22Rv1 (cell line): ENCODE measurements at regions not wholly inside any gene's neighbourhood (a gene's known extent, or its start where the extent isn't known, plus 50 kb on each side); places are given as distances from the start of the nearest gene placed in this dataset.

Experiments used
- ZFX ChIP-seq: fragments of 450-650 bp; IDR thresholded peaks from 2 replicates; pipeline ENCODE4 v1.6.1; 2017; ENCODE audit warnings: antibody characterized with exemption, borderline replicate concordance
- TF ChIP-seq, protein P1 (sequence below): fragments of 450-650 bp; IDR thresholded peaks from 2 replicates; pipeline ENCODE4 v1.5.1; 2017; ENCODE audit warnings: mild to moderate bottlenecking

DNA sequence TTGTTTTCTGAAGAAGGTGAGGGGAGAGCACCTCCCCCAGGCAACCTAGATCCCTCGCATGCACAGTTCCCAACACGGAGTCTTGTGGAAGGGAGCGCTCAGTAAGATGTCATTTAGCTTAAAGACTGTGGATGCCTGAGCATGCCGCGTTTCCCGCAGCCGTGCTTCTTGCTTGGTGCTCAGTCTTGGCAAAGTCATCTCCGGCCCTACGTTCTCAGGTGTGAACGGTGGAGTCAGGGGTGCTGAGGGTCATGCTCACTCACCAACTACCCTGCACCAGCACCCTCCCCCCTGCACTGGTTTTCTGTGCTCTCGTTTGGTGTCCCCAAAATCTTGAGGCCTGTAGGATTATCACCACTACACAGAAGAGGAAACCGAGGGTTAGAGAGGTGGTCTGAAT is 202.1 kb downstream of the RHOU start:
- TF ChIP-seq, protein P1, sequence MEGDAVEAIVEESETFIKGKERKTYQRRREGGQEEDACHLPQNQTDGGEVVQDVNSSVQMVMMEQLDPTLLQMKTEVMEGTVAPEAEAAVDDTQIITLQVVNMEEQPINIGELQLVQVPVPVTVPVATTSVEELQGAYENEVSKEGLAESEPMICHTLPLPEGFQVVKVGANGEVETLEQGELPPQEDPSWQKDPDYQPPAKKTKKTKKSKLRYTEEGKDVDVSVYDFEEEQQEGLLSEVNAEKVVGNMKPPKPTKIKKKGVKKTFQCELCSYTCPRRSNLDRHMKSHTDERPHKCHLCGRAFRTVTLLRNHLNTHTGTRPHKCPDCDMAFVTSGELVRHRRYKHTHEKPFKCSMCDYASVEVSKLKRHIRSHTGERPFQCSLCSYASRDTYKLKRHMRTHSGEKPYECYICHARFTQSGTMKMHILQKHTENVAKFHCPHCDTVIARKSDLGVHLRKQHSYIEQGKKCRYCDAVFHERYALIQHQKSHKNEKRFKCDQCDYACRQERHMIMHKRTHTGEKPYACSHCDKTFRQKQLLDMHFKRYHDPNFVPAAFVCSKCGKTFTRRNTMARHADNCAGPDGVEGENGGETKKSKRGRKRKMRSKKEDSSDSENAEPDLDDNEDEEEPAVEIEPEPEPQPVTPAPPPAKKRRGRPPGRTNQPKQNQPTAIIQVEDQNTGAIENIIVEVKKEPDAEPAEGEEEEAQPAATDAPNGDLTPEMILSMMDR = no peak
- TF ChIP-seq ZFX = no peak
